ENCODE measurements at regions not wholly inside any gene's neighbourhood (a gene's known extent, or its start where the extent isn't known, plus 50 kb on each side); places are given as distances from the start of the nearest gene placed in this dataset.

- WGBS, 2 donors = 47 to 72% methylated on average over 4 of the region's 4 CpGs
- no peaks in the 10 kb centered on the region for H3K9me3 ChIP-seq
- no peak overlapping the region for H3K4me3 ChIP-seq
- intact Hi-C loops (cut with DNase I) = no loop called here
- TF ChIP-seq CTCF (IDR thresholded peaks at IDR 0.05) = no peak
- TF ChIP-seq POLR2A (IDR thresholded peaks at IDR 0.05) = no peak
- H3K4me1 ChIP-seq = peaks cover 0 to 14% (median 14%) of the 10 kb centered on the region in 3 donors
- no peaks in the 10 kb centered on the region for H3K36me3 ChIP-seq
- no peak overlapping the region for H3K27ac ChIP-seq
- H3K27me3 ChIP-seq = peaks cover 0 to 37% (median 0%) of the 10 kb centered on the region in 4 donors
- no peak for DNase-seq
Observed at GRCh38 chr6:41455818-41456217, 90.4 kb upstream of the FOXP4 start.

- intact Hi-C loops (cut with DNase I) = no loop called here
- WGBS, 2 donors = 69 to 74% methylated on average over 6 to 8 of the region's 8 CpGs
- DNase-seq = no peak
- Histone ChIP-seq H3K4me1 (no peaks in the 10 kb centered on the region), H3K27ac (no peak overlapping the region), H3K36me3 (no peaks in the 10 kb centered on the region), H3K9me3 (no peaks in the 10 kb centered on the region), H3K27me3 (peaks cover 0 to 50% (median 0%) of the 10 kb centered on the region in 4 donors), H3K4me3 (no peak overlapping the region)
- TF ChIP-seq CTCF (IDR thresholded peaks at IDR 0.05) (no peak), POLR2A (IDR thresholded peaks at IDR 0.05) (no peak)
Observed at GRCh38 chr6:41457303-41457670, 88.9 kb upstream of the FOXP4 start.

GRCh38 chr6:41459738-41460137 is 86.4 kb upstream of the FOXP4 start:
- Histone ChIP-seq H3K27me3 (peaks cover 0 to 55% (median 0%) of the 10 kb centered on the region in 4 donors), H3K4me1 (no peaks in the 10 kb centered on the region), H3K36me3 (no peaks in the 10 kb centered on the region), H3K27ac (no peak overlapping the region), H3K9me3 (no peaks in the 10 kb centered on the region), H3K4me3 (no peak overlapping the region)
- no peak for DNase-seq
- TF ChIP-seq CTCF (IDR thresholded peaks at IDR 0.05) (no peak), POLR2A (IDR thresholded peaks at IDR 0.05) (no peak)
- WGBS, 2 donors = 86 to 89% methylated on average over 2 of the region's 2 CpGs
- intact Hi-C loops (cut with DNase I) = no loop called here

- intact Hi-C loops (cut with DNase I) = no loop called here
- peaks cover 0 to 57% (median 0%) of the 10 kb centered on the region in 4 donors for H3K27me3 ChIP-seq
- no peaks in the 10 kb centered on the region for H3K4me1 ChIP-seq
- no peaks in the 10 kb centered on the region for H3K9me3 ChIP-seq
- no peak overlapping the region for H3K27ac ChIP-seq
- H3K36me3 ChIP-seq = no peaks in the 10 kb centered on the region
- no peak for TF ChIP-seq CTCF (IDR thresholded peaks at IDR 0.05)
- TF ChIP-seq POLR2A (IDR thresholded peaks at IDR 0.05) = no peak
- H3K4me3 ChIP-seq = no peak overlapping the region
- DNase-seq = no peak
Observed at GRCh38 chr6:41460742-41461336, 85.3 kb upstream of the FOXP4 start.

GRCh38 chr6:41462033-41462432 is 84.1 kb upstream of the FOXP4 start:
- no peak for TF ChIP-seq POLR2A (IDR thresholded peaks at IDR 0.05)
- no peak for TF ChIP-seq CTCF (IDR thresholded peaks at IDR 0.05)
- Histone ChIP-seq H3K27ac (no peak overlapping the region), H3K36me3 (no peaks in the 10 kb centered on the region), H3K9me3 (no peaks in the 10 kb centered on the region), H3K27me3 (peaks cover 0 to 62% (median 0%) of the 10 kb centered on the region in 4 donors), H3K4me3 (no peak overlapping the region), H3K4me1 (no peaks in the 10 kb centered on the region)
- WGBS, 2 donors = 50 to 95% methylated on average over 1 to 2 of the region's 4 CpGs
- intact Hi-C loops (cut with DNase I) = no loop called here
- DNase-seq = no peak

Measured in esophagus squamous epithelium (tissue), 5 donors.